ENCODE measurements at regions not wholly inside any gene's neighbourhood (a gene's known extent, or its start where the extent isn't known, plus 50 kb on each side); places are given as distances from the start of the nearest gene placed in this dataset.

- Histone ChIP-seq H3K4me3 (ENCODE audit: low read depth, low read length) (no peak overlapping the region), H3K4me1 (ENCODE audit: control insufficient read depth, insufficient read depth, low read length) (no peaks in the 10 kb centered on the region), H3K27ac (ENCODE audit: extremely low read depth, low read depth, low read length) (no peak overlapping the region), H3K9me3 (ENCODE audit: control insufficient read depth, insufficient read depth, low read depth, low read length) (no peaks in the 10 kb centered on the region), H3K36me3 (ENCODE audit: control insufficient read depth in 2 of 2, insufficient read depth in 1 of 2, low read length in 2 of 2) (no peaks in the 10 kb centered on the region)
- ChIA-PET POLR2A (no interaction called here), CTCF (interaction anchor here (0.8 kb wide), 1 partner anchor 11 kb away, joined by 3 read pairs; no protein-coding TSS in a partner anchor)
- TF ChIP-seq KLF8 (tag by site-specific recombination; IDR thresholded peaks at IDR 0.05) (no peak), ZNF707 (tag by site-specific recombination; IDR thresholded peaks at IDR 0.05) (no peak), ZNF610 (tag by site-specific recombination; IDR thresholded peaks at IDR 0.05; ENCODE audit: borderline replicate concordance) (no peak), ZBTB6 (tag by site-specific recombination; IDR thresholded peaks at IDR 0.05) (no peak), ZSCAN30 (tag by site-specific recombination; IDR thresholded peaks at IDR 0.05) (no peak), ZNF580 (tag by site-specific recombination; IDR thresholded peaks at IDR 0.05) (no peak), ZNF670 (tag by site-specific recombination; IDR thresholded peaks at IDR 0.05; ENCODE audit: low read depth) (no peak), ZNF335 (tag by site-specific recombination; conservative IDR thresholded peaks at IDR 0.05) (no peak)
- TF ChIP-seq, protein P1, sequence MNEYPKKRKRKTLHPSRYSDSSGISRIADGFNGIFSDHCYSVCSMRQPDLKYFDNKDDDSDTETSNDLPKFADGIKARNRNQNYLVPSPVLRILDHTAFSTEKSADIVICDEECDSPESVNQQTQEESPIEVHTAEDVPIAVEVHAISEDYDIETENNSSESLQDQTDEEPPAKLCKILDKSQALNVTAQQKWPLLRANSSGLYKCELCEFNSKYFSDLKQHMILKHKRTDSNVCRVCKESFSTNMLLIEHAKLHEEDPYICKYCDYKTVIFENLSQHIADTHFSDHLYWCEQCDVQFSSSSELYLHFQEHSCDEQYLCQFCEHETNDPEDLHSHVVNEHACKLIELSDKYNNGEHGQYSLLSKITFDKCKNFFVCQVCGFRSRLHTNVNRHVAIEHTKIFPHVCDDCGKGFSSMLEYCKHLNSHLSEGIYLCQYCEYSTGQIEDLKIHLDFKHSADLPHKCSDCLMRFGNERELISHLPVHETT (tag by site-specific recombination; IDR thresholded peaks at IDR 0.05), result no peak
- TF ChIP-seq, protein P2, sequence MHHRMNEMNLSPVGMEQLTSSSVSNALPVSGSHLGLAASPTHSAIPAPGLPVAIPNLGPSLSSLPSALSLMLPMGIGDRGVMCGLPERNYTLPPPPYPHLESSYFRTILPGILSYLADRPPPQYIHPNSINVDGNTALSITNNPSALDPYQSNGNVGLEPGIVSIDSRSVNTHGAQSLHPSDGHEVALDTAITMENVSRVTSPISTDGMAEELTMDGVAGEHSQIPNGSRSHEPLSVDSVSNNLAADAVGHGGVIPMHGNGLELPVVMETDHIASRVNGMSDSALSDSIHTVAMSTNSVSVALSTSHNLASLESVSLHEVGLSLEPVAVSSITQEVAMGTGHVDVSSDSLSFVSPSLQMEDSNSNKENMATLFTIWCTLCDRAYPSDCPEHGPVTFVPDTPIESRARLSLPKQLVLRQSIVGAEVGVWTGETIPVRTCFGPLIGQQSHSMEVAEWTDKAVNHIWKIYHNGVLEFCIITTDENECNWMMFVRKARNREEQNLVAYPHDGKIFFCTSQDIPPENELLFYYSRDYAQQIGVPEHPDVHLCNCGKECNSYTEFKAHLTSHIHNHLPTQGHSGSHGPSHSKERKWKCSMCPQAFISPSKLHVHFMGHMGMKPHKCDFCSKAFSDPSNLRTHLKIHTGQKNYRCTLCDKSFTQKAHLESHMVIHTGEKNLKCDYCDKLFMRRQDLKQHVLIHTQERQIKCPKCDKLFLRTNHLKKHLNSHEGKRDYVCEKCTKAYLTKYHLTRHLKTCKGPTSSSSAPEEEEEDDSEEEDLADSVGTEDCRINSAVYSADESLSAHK (tag by site-specific recombination; IDR thresholded peaks at IDR 0.05), result no peak
- TF ChIP-seq, protein P3, sequence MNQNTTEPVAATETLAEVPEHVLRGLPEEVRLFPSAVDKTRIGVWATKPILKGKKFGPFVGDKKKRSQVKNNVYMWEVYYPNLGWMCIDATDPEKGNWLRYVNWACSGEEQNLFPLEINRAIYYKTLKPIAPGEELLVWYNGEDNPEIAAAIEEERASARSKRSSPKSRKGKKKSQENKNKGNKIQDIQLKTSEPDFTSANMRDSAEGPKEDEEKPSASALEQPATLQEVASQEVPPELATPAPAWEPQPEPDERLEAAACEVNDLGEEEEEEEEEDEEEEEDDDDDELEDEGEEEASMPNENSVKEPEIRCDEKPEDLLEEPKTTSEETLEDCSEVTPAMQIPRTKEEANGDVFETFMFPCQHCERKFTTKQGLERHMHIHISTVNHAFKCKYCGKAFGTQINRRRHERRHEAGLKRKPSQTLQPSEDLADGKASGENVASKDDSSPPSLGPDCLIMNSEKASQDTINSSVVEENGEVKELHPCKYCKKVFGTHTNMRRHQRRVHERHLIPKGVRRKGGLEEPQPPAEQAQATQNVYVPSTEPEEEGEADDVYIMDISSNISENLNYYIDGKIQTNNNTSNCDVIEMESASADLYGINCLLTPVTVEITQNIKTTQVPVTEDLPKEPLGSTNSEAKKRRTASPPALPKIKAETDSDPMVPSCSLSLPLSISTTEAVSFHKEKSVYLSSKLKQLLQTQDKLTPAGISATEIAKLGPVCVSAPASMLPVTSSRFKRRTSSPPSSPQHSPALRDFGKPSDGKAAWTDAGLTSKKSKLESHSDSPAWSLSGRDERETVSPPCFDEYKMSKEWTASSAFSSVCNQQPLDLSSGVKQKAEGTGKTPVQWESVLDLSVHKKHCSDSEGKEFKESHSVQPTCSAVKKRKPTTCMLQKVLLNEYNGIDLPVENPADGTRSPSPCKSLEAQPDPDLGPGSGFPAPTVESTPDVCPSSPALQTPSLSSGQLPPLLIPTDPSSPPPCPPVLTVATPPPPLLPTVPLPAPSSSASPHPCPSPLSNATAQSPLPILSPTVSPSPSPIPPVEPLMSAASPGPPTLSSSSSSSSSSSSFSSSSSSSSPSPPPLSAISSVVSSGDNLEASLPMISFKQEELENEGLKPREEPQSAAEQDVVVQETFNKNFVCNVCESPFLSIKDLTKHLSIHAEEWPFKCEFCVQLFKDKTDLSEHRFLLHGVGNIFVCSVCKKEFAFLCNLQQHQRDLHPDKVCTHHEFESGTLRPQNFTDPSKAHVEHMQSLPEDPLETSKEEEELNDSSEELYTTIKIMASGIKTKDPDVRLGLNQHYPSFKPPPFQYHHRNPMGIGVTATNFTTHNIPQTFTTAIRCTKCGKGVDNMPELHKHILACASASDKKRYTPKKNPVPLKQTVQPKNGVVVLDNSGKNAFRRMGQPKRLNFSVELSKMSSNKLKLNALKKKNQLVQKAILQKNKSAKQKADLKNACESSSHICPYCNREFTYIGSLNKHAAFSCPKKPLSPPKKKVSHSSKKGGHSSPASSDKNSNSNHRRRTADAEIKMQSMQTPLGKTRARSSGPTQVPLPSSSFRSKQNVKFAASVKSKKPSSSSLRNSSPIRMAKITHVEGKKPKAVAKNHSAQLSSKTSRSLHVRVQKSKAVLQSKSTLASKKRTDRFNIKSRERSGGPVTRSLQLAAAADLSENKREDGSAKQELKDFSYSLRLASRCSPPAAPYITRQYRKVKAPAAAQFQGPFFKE (tag by site-specific recombination; IDR thresholded peaks at IDR 0.05; ENCODE audit: borderline replicate concordance), result no peak
Measured at GRCh38 chr1:147825586-147825985, 65.2 kb upstream of the GJA5 start.

GRCh38 chr1:147826259-147826658 is 65.9 kb upstream of the GJA5 start:
- no peaks in the 10 kb centered on the region for H3K9me3 ChIP-seq (ENCODE audit: control insufficient read depth, insufficient read depth, low read depth, low read length)
- H3K36me3 ChIP-seq (ENCODE audit: control insufficient read depth in 2 of 2, insufficient read depth in 1 of 2, low read length in 2 of 2), result no peaks in the 10 kb centered on the region
- ChIA-PET POLR2A (no interaction called here), CTCF (interaction anchor here (0.8 kb wide), 1 partner anchor 10 kb away, joined by 3 read pairs; no protein-coding TSS in a partner anchor)
- no peaks in the 10 kb centered on the region for H3K4me1 ChIP-seq (ENCODE audit: control insufficient read depth, insufficient read depth, low read length)
- no peak overlapping the region for H3K27ac ChIP-seq (ENCODE audit: extremely low read depth, low read depth, low read length)
- H3K4me3 ChIP-seq (ENCODE audit: low read depth, low read length), result no peak overlapping the region
- TF ChIP-seq ZFHX2 (tag by site-specific recombination; conservative IDR thresholded peaks at IDR 0.05), result no peak
- TF ChIP-seq ZFP69B (tag by site-specific recombination; IDR thresholded peaks at IDR 0.05), result no peak
- no peak for TF ChIP-seq ZNF530 (tag by site-specific recombination; IDR thresholded peaks at IDR 0.05; ENCODE audit: low read depth)
- no peak for TF ChIP-seq KLF10 (tag by site-specific recombination; IDR thresholded peaks at IDR 0.05)
- TF ChIP-seq SALL2 (tag by site-specific recombination; IDR thresholded peaks at IDR 0.05; ENCODE audit: borderline replicate concordance), result no peak
- TF ChIP-seq, protein P4, sequence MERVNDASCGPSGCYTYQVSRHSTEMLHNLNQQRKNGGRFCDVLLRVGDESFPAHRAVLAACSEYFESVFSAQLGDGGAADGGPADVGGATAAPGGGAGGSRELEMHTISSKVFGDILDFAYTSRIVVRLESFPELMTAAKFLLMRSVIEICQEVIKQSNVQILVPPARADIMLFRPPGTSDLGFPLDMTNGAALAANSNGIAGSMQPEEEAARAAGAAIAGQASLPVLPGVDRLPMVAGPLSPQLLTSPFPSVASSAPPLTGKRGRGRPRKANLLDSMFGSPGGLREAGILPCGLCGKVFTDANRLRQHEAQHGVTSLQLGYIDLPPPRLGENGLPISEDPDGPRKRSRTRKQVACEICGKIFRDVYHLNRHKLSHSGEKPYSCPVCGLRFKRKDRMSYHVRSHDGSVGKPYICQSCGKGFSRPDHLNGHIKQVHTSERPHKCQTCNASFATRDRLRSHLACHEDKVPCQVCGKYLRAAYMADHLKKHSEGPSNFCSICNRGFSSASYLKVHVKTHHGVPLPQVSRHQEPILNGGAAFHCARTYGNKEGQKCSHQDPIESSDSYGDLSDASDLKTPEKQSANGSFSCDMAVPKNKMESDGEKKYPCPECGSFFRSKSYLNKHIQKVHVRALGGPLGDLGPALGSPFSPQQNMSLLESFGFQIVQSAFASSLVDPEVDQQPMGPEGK (tag by site-specific recombination; IDR thresholded peaks at IDR 0.05), result no peak
- no peak for TF ChIP-seq MZF1 (tag by site-specific recombination; IDR thresholded peaks at IDR 0.05; ENCODE audit: borderline replicate concordance)
- no peak for TF ChIP-seq HOXA7 (CRISPR knock-in tag; IDR thresholded peaks at IDR 0.05; ENCODE audit: borderline replicate concordance)
- TF ChIP-seq, protein P5, sequence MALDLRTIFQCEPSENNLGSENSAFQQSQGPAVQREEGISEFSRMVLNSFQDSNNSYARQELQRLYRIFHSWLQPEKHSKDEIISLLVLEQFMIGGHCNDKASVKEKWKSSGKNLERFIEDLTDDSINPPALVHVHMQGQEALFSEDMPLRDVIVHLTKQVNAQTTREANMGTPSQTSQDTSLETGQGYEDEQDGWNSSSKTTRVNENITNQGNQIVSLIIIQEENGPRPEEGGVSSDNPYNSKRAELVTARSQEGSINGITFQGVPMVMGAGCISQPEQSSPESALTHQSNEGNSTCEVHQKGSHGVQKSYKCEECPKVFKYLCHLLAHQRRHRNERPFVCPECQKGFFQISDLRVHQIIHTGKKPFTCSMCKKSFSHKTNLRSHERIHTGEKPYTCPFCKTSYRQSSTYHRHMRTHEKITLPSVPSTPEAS (tag by site-specific recombination; IDR thresholded peaks at IDR 0.05), result no peak
